Thyroid gland (tissue), 4 donors: ENCODE measurements at regions not wholly inside any gene's neighbourhood (a gene's known extent, or its start where the extent isn't known, plus 50 kb on each side); places are given as distances from the start of the nearest gene placed in this dataset.

ENCODE experiments used
- DNase-seq, 2 donors: peaks; one replicate each; pipeline ENCODE4 v3.0.0-alpha.2; 2019
- H3K27ac ChIP-seq, 3 donors: fragments of 200-600 bp; sonication (generic); 1 replicate in 2 of 3; 2 replicates in 1 of 3; pipeline ENCODE4 v1.5.1; 2016 to 2019; ENCODE audit warnings: mild to moderate bottlenecking in 1 of 3, moderate library complexity in 1 of 3
- H3K27me3 ChIP-seq: fragments of 200-600 bp; sonication (generic); one replicate; pipeline ENCODE4 v1.5.1; 2019
- H3K36me3 ChIP-seq, 2 donors: fragments of 200-600 bp; sonication (generic); one replicate each; pipeline ENCODE4 v1.5.1; 2016 to 2019
- H3K4me1 ChIP-seq, 2 donors: fragments of 200-600 bp; sonication (generic); one replicate each; pipeline ENCODE4 v1.5.1; 2017 to 2019
- H3K4me3 ChIP-seq, 3 donors: fragments of 200-600 bp; sonication (generic); replicated peaks in 1 of 3; 1 replicate in 2 of 3; 2 replicates in 1 of 3; pipeline ENCODE4 v1.5.1; 2016; ENCODE audit warnings: mild to moderate bottlenecking in 1 of 3
- H3K9me3 ChIP-seq: fragments of 200-600 bp; sonication (generic); one replicate; pipeline ENCODE4 v1.5.1; 2017
- CTCF ChIP-seq, 6 experiments: fragments of 200-600 bp in 3 of 6; fragments of 450-650 bp in 3 of 6; sonication (generic) in 3 of 6; IDR thresholded peaks; one replicate each; pipeline ENCODE4 v1.5.1; 2016 to 2019; ENCODE audit warnings: antibody characterized with exemption in 6 of 6, mild to moderate bottlenecking in 2 of 6, inconsistent platforms in 1 of 6, moderate library complexity in 1 of 6
- POLR2A ChIP-seq, 2 donors: fragments of 450-650 bp; IDR thresholded peaks; one replicate each; pipeline ENCODE4 v1.6.1; 2017; ENCODE audit warnings: antibody characterized with exemption in 2 of 2, mild to moderate bottlenecking in 2 of 2, moderate library complexity in 1 of 2
- WGBS, 2 donors: methylation state at CpG; one replicate each; pipeline ENCODE4 v1.1.5; 2017; 5-methylcytosine and 5-hydroxymethylcytosine counted together
- intact Hi-C: fragments of 100-400 bp; cut with DNase I; formaldehyde crosslinking; loops from one replicate; pipeline ENCODE4 v1.15.1; 2023

- DNase-seq = no peak
- no peaks in the 10 kb centered on the region for H3K36me3 ChIP-seq
- TF ChIP-seq CTCF (IDR thresholded peaks at IDR 0.05) = no peak
- no peak for TF ChIP-seq POLR2A (IDR thresholded peaks at IDR 0.05)
- intact Hi-C loops = no loop called here
- no peaks in the 10 kb centered on the region for H3K4me1 ChIP-seq
- no peak overlapping the region for H3K4me3 ChIP-seq
- H3K9me3 ChIP-seq = no peaks in the 10 kb centered on the region
- H3K27me3 ChIP-seq = no peaks in the 10 kb centered on the region
- no peak overlapping the region for H3K27ac ChIP-seq
- WGBS, 2 donors = 38 to 43% methylated on average over 5 of the region's 5 CpGs
Measured at GRCh38 chr13:47211106-47211505, 314.3 kb upstream of the HTR2A start.

- Histone ChIP-seq H3K36me3 (no peaks in the 10 kb centered on the region), H3K4me1 (no peaks in the 10 kb centered on the region), H3K9me3 (no peaks in the 10 kb centered on the region), H3K27ac (no peak overlapping the region), H3K4me3 (no peak overlapping the region), H3K27me3 (no peaks in the 10 kb centered on the region)
- no peak for TF ChIP-seq CTCF (IDR thresholded peaks at IDR 0.05)
- no peak for TF ChIP-seq POLR2A (IDR thresholded peaks at IDR 0.05)
- 48 to 53% methylated on average over 3 of the region's 3 CpGs for WGBS, 2 donors
- no peak for DNase-seq
- intact Hi-C loops = no loop called here
Measured at GRCh38 chr13:47206111-47206510, 309.3 kb upstream of the HTR2A start.

GRCh38 chr13:47190696-47191305, 293.9 kb upstream of the HTR2A start:
- H3K4me3 ChIP-seq = no peak overlapping the region
- no peak overlapping the region for H3K27ac ChIP-seq
- H3K4me1 ChIP-seq = no peaks in the 10 kb centered on the region
- no peaks in the 10 kb centered on the region for H3K9me3 ChIP-seq
- no peaks in the 10 kb centered on the region for H3K36me3 ChIP-seq
- 83 to 85% methylated on average over 6 of the region's 6 CpGs for WGBS, 2 donors
- no peak for TF ChIP-seq POLR2A (IDR thresholded peaks at IDR 0.05)
- TF ChIP-seq CTCF (IDR thresholded peaks at IDR 0.05) = no peak
- intact Hi-C loops = no loop called here
- DNase-seq = no peak
- H3K27me3 ChIP-seq = no peaks in the 10 kb centered on the region

- TF ChIP-seq POLR2A (IDR thresholded peaks at IDR 0.05) = no peak
- TF ChIP-seq CTCF (IDR thresholded peaks at IDR 0.05) = no peak
- Histone ChIP-seq H3K27ac (no peak overlapping the region), H3K27me3 (no peaks in the 10 kb centered on the region), H3K9me3 (no peaks in the 10 kb centered on the region), H3K4me3 (no peak overlapping the region), H3K36me3 (no peaks in the 10 kb centered on the region), H3K4me1 (no peaks in the 10 kb centered on the region)
- DNase-seq = no peak
- WGBS, 2 donors = 63 to 72% methylated on average over 3 of the region's 3 CpGs
- intact Hi-C loops = no loop called here
Measured at GRCh38 chr13:47188802-47189201, 291.9 kb upstream of the HTR2A start.

- WGBS, 2 donors = 60 to 94% methylated on average over 2 of the region's 2 CpGs
- no peak for DNase-seq
- H3K36me3 ChIP-seq = no peaks in the 10 kb centered on the region
- H3K27ac ChIP-seq = no peak overlapping the region
- TF ChIP-seq CTCF (IDR thresholded peaks at IDR 0.05) = no peak
- TF ChIP-seq POLR2A (IDR thresholded peaks at IDR 0.05) = no peak
- no peaks in the 10 kb centered on the region for H3K9me3 ChIP-seq
- H3K27me3 ChIP-seq = no peaks in the 10 kb centered on the region
- H3K4me1 ChIP-seq = no peaks in the 10 kb centered on the region
- intact Hi-C loops = no loop called here
- no peak overlapping the region for H3K4me3 ChIP-seq
Measured at GRCh38 chr13:47186471-47186870, 289.6 kb upstream of the HTR2A start.
